ENCODE measurements at regions not wholly inside any gene's neighbourhood (a gene's known extent, or its start where the extent isn't known, plus 50 kb on each side); places are given as distances from the start of the nearest gene placed in this dataset.

DNA sequence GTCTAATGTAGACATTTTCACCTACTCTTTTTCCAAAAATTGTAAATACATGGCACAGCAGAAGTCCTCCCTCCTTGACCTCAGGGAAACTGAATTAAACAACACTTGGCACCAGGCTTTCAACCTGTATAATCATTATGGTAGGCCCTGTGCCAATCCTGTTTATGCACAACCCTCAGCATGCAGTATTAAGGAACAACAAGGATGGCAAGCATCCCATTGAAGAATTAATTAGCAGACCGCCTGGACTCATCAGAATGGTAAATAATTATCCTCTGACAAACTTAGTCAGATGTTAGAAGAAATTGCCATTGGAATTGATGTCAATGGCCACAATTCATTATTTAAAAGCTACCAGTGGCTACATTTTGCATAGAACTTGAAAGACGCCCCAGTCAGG, 66.3 kb upstream of the GALNT5 start:
- TF ChIP-seq, protein P1, sequence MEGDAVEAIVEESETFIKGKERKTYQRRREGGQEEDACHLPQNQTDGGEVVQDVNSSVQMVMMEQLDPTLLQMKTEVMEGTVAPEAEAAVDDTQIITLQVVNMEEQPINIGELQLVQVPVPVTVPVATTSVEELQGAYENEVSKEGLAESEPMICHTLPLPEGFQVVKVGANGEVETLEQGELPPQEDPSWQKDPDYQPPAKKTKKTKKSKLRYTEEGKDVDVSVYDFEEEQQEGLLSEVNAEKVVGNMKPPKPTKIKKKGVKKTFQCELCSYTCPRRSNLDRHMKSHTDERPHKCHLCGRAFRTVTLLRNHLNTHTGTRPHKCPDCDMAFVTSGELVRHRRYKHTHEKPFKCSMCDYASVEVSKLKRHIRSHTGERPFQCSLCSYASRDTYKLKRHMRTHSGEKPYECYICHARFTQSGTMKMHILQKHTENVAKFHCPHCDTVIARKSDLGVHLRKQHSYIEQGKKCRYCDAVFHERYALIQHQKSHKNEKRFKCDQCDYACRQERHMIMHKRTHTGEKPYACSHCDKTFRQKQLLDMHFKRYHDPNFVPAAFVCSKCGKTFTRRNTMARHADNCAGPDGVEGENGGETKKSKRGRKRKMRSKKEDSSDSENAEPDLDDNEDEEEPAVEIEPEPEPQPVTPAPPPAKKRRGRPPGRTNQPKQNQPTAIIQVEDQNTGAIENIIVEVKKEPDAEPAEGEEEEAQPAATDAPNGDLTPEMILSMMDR (IDR thresholded peaks at IDR 0.05) = no peak
- TF ChIP-seq EP300 (IDR thresholded peaks at IDR 0.05) = no peak

Data from sigmoid colon (tissue), 4 donors.